GM18951 (cell line): ENCODE measurements at regions not wholly inside any gene's neighbourhood (a gene's known extent, or its start where the extent isn't known, plus 50 kb on each side); places are given as distances from the start of the nearest gene placed in this dataset.
"Not testable (repeated sequence)": the region's sequence is repeated elsewhere in the genome, so short reads cannot be mapped to it uniquely, and the experiment has no call there.

Experiments
- POLR2A ChIP-seq: IDR thresholded peaks from 4 replicates; pipeline ENCODE4 v1.6.1; 2011; ENCODE audit warnings: mild to moderate bottlenecking; ENCODE audit not compliant: insufficient read length, insufficient read depth; ENCODE audit errors: extremely low read depth
- in situ Hi-C: fragments of 300-500 bp; cut with MboI; formaldehyde crosslinking; loops from one replicate; pipeline ENCODE4 v1.12.0; 2022; ENCODE audit warnings: low sequenced_read_pairs, mixed read lengths, inconsistent platforms; ENCODE audit not compliant: unreplicated experiment

DNA sequence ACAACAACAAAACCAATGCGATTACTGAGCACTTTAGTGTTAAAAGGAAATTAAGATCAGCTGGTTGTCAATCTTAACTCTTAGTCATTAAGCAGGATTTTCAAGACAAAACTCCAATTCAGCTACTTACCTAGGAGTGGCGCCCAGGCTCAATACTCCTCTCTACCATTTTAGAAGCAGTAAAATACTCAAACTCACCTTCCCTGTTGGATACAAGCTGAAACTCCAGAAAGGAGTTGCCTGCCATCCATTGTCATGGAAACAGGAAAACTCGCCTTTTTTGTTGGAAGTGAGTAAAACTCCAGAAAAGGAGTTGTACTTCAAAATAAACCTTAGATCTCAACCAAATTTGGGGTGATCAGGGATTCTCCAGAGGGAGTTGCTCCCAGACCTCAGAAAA lies 127.0 kb upstream of the F3 start:
- in situ Hi-C loops: no loop called here
- no peak for TF ChIP-seq POLR2A

DNA sequence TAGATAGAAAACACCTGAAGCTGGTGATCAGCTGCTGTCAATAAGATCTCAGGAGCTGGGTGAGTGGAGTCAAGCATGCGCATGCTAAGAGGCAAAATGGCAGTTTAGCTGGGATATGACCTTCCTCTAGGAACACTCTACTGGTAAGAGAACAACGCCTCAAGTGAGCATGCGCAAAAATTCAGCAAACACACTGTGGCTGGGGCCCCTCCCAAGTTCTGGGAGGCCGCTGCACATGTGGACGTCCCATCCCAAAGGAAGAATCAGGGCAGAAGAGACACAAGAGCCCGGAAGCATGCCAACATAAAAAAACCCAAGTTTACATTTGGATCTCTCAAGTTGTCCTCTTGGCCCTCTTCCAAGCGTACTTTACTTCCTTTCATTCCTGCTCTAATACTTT lies 126.3 kb upstream of the F3 start:
- in situ Hi-C loops: no loop called here
- TF ChIP-seq POLR2A: no peak

DNA sequence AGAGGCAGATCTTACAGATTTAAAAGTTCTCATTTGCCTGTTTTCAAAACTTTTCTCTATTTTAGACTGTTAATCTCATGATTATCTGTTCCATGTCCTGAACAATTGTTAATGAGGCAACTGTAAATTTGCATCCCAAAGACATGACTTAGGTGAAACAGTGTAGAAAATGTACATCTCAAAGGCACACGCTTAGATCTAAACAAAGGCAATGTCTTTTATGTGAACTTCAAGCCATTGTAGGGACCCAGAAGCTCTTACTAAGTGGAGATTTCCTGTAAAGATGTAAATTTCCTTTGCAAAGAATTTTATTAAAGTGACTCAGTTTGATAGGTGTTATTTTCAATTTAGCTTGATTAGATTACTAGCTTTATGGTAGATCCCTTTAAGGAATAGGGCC lies 125.2 kb upstream of the F3 start:
- no peak for TF ChIP-seq POLR2A
- in situ Hi-C loops: no loop called here

DNA sequence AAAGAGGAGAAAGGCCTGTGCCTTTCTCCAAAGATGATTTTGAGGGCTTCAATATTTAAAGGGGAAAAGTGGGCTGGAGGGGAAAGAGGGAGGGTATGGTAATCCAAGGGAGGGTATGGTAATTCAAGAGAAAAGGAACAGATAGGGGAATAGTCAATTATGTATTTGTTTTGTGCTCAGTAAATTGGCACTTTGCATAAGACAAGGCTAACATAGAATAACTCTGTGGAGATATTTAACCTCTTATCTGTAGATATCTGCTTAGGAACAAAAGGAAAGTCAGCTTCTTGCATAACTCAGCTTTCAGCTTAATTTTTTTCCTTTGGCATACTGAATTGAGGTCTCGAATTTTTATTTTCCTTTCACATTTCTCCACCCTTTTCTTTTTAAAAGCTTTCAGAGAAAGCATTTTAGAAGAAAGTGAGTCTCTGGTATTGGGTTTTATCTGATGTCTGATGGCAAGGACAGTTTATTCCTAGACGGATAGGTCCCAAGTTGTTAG lies 119.9 kb upstream of the F3 start:
- in situ Hi-C loops: no loop called here
- TF ChIP-seq POLR2A: no peak

DNA sequence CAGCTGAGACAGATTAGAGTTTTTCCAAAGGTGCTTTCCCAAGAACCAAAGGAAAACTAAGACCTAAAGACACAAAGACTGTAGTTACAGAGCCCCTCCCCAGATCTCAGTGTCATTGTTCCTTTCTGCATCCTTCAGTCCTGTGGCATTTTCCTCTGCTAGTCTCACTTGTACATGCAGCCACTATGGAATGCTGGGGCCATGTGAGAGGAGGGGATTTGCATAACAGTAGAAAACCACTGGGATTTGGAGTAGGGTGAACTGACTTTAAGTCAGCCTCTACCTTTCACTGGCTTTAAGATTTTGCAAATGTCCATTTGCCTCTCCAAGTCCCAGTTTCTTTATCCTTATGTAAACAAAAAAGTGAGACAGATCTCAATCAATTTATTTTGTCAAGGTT lies 119.4 kb upstream of the F3 start:
- in situ Hi-C loops: no loop called here
- no peak for TF ChIP-seq POLR2A

DNA sequence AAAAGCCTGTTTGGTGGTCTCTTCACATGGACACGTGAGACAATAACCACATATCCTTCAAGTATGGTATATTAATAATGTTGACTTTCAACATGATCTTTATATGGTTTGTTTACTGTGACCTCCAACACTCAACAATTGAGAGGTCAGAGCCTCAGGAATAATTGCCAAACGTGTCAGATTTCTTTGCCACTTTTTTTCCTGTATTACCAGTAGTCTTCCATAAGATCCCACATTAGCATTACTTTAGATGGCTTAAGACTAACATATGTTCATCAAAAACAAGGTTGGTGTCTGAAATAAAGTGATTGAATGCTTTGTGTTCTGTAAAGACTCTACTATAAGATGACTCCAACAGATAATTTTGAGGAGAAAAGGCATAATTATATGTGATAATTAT lies 118.7 kb upstream of the F3 start:
- in situ Hi-C loops: no loop called here

DNA sequence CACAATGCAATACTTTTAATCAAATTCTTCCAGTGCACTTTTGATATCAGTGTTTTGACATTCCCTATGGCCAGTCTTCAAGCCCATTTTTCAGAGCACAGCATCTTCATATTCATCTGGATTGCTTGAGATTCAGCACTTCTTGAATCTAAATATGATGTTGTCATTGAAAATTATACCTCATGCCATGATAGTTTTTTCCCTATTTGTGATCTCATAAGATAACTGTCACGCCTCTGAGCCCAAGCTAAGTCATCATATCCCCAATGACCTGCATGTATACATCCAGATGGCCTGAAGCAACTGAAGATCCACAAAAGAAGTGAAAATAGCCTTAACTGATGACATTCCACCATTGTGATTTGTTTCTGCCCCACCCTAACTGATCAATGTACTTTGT lies 117.6 kb upstream of the F3 start:
- in situ Hi-C loops: not testable (repeated sequence)

More for the DNA sequence above, 118.7 kb upstream of the F3 start:
- TF ChIP-seq POLR2A: no peak

DNA sequence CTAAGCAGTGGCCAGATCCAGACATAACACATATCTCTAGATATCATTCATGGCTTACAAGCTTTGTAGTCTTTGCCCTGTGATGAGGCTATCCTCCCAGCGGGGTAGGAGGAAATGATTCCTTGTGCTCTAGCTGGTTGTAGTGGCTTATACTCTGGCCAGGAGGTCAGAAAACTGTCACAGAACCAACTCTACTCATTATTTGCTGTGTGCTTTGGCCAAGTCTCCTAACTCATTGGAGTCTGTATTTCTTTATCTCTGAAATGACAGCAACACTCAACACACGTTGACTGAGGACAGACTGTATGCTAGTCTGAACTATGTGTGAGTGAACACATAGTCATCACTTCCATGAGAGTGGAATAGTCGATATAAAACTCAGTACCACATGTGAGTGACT lies 116.7 kb upstream of the F3 start:
- no peak for TF ChIP-seq POLR2A
- in situ Hi-C loops: no loop called here

DNA sequence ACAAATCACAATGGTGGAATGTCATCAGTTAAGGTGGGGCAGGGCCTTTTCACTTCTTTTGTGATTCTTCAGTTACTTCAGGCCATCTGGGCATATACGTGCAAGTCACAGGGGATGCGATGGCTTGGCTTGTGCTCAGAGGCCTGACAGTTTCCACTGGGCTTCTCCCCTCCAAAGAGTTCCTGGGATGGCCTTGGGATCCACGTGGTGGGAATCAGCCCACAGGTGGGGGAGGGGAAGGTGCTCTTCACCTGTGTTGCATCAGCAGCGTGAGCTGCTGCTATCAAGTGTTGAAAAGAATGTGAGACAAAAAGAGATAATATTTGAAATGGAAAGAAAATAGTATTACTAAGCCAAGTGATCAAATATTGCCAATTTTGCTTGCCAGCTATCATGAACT lies 116.2 kb upstream of the F3 start:
- in situ Hi-C loops: not testable (repeated sequence)

DNA sequence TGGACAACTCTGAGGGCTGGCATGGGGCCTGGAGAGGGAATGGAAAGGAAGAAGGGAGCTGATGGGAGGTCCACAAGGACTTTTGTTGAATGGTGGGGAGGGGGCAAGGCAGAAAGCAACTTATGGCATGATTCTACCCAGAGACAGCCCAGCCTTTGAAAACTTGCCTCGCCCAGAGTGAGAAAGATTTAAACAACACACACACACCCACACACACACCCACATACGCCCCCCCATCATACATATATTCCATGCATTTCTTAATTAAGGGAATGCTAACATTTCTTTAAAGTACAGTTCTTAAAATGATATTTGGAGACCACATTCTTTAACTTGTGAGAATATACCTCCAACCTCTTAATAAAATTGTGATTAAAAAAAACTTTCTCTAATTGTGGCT lies 115.4 kb upstream of the F3 start:
- in situ Hi-C loops: no loop called here

DNA sequence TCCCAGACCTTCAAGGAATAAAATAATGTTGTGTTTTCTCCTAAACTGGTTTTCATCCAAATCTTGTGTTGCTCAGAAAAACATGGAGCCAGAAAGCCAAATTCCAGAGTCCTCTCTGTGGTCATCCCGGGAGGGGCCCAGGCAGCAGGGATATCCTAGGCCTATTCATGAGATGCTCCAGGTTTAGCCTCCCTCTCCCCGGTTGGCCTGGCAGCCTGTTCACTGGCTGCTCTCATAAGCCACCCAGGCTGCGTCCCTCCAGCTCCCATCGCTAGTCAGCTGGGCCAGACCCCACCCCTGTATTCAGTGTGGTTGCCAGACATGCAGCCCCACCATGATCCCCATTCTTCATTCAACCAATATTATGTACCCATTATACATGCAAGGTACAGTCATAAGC lies 113.4 kb upstream of the F3 start:
- in situ Hi-C loops: no loop called here
- TF ChIP-seq POLR2A: no peak

More for the DNA sequence above, 115.4 kb upstream of the F3 start:
- TF ChIP-seq POLR2A: no peak

DNA sequence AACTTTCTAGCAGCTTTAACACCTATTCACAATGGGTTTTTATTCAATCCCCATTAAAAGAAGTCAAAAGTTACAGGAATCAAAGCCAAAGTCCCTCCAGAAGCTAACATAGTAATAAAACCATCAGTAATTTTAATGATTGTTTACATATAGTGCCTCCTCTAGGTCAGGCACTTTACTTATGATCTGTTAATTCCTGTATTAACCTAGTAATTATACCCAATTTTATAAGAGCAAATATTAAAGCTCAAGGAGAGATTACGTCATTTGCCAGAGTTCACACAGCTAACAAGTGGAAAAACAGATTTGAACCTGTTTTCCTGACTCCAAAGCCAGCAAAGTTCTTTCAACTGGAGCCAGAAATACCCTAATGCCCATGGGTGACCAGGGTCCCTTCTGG lies 112.9 kb upstream of the F3 start:
- no peak for TF ChIP-seq POLR2A
- in situ Hi-C loops: no loop called here

DNA sequence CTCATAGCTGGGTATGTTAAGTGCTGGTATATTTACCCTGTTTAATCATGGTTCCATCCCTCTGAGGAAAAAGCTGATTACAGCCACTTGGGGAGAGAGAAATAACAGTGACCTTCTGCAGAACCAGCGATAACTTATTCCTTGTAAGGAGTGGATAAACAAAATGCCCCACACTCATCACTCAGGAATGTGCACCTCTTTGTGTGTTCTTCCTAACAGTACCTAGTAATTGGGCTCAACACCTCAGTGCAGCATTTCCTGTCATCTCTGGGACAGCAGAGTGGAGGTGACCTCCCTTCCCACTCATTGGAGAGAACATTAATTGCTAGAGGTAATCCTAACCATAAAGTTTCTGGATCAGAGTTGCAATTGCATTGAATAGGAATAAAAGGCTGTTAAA lies 112.5 kb upstream of the F3 start:
- in situ Hi-C loops: no loop called here
- TF ChIP-seq POLR2A: no peak

DNA sequence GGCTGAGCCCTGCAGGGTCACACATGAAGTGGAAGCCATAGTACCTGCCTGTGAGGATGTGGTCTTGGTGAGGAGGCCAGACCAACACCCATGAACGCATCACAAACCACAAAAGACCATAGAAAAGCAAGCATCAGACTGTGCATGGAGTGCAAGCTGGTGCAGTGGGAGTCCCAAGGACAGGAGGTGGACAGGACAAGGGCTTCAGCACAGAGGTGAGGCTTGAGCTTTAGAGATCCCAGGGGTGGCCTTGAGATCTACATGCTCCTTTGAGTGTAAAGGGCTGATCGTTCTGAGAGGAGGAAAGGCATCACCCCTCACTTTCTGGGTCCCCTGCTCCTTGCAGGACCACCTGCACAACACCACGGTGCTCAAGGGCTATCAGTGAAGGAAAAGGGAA lies 111.9 kb upstream of the F3 start:
- TF ChIP-seq POLR2A: no peak
- in situ Hi-C loops: no loop called here

DNA sequence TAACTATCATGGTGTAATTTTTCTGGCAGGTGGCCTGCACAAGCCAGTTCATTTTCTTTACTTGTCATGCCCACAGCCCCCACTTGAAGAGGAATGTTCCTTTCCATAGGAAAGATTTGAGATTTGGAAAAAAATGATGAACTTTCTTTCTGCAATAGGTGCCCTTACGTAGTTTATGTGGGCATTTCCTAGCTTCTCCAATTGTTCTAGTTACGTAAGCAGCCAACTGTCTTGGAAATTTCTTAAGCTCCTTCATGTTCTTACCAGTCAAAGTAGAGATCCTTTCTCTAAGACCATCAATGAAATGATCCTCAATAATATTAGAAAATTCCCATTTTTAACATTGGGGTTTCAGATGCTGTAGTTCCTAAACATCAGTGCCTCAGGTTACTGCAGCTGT lies 109.5 kb upstream of the F3 start:
- in situ Hi-C loops: no loop called here
- no peak for TF ChIP-seq POLR2A
